NB4 (cell line): ENCODE measurements at regions not wholly inside any gene's neighbourhood (a gene's known extent, or its start where the extent isn't known, plus 50 kb on each side); places are given as distances from the start of the nearest gene placed in this dataset.

Experiments used
- CTCF ChIP-seq: IDR thresholded peaks from one replicate; pipeline ENCODE4 v1.5.1; 2012; ENCODE audit warnings: low read depth, low read length
- MAX ChIP-seq: IDR thresholded peaks from 2 replicates; pipeline ENCODE4 v1.6.1; 2011; ENCODE audit warnings: low read depth, low read length
- MYC ChIP-seq: IDR thresholded peaks from 2 replicates; pipeline ENCODE4 v1.6.1; 2011; ENCODE audit warnings: low read depth, low read length
- POLR2A ChIP-seq: IDR thresholded peaks from 2 replicates; pipeline ENCODE4 v1.6.1; 2011; ENCODE audit warnings: mild to moderate bottlenecking; ENCODE audit not compliant: insufficient read length; ENCODE audit errors: extremely low read depth

- TF ChIP-seq CTCF (no peak), POLR2A (no peak), MAX (no peak), MYC (no peak)
Observed at GRCh38 chr15:94041746-94042145, 189.6 kb upstream of the MCTP2 start.
